Neural cell (in vitro differentiated cells): ENCODE measurements at regions not wholly inside any gene's neighbourhood (a gene's known extent, or its start where the extent isn't known, plus 50 kb on each side); places are given as distances from the start of the nearest gene placed in this dataset.

Experiments
- H2AFZ ChIP-seq: fragments of 200-600, 300-800 bp; sonication (generic), shearing (Covaris generic); 2 replicates; pipeline ENCODE4 v1.6.0; 2014; ENCODE audit warnings: low read depth, mild to moderate bottlenecking, antibody characterized with exemption, low read length, moderate library complexity
- H3F3A ChIP-seq: fragments of 200-600 bp; shearing (Covaris generic); 2 replicates; pipeline ENCODE4 v1.6.1; 2016; ENCODE audit warnings: mild to moderate bottlenecking, moderate library complexity, mixed read lengths, antibody characterized with exemption, low read length; ENCODE audit not compliant: insufficient read depth, poor library complexity, severe bottlenecking
- H3K27ac ChIP-seq: fragments of 200-600, 300-800 bp; sonication (generic), shearing (Covaris generic); 2 replicates; pipeline ENCODE4 v1.5.1; 2014; ENCODE audit warnings: mild to moderate bottlenecking, low read length, moderate library complexity
- H3K27me3 ChIP-seq: fragments of 300-800, 200-600 bp; sonication (generic), shearing (Covaris generic); 2 replicates; pipeline ENCODE4 v1.6.0; 2014; ENCODE audit warnings: mild to moderate bottlenecking, low read depth, low read length, moderate library complexity; ENCODE audit not compliant: insufficient read depth
- H3K36me3 ChIP-seq: fragments of 300-800, 200-600 bp; sonication (generic), shearing (Covaris generic); 2 replicates; pipeline ENCODE4 v1.5.1; 2014; ENCODE audit warnings: mild to moderate bottlenecking, antibody characterized with exemption, low read length, moderate library complexity; ENCODE audit not compliant: insufficient read depth
- H3K4me2 ChIP-seq: fragments of 300-800, 200-600 bp; sonication (generic), shearing (Covaris generic); 2 replicates; pipeline ENCODE4 v1.6.0; 2014; ENCODE audit warnings: mild to moderate bottlenecking, low read length
- H3K4me3 ChIP-seq: fragments of 300-800, 200-600 bp; sonication (generic), shearing (Covaris generic); 2 replicates; pipeline ENCODE4 v1.5.1; 2014; ENCODE audit warnings: mild to moderate bottlenecking, low read length, moderate library complexity
- H3K79me2 ChIP-seq: fragments of 200-600 bp; shearing (Covaris generic); replicated peaks from 2 replicates; pipeline ENCODE4 v1.6.0; 2014; ENCODE audit warnings: mild to moderate bottlenecking, low read length, moderate library complexity; ENCODE audit not compliant: insufficient read depth
- H3K9ac ChIP-seq: fragments of 300-800, 200-600 bp; sonication (generic), shearing (Covaris generic); 2 replicates; pipeline ENCODE4 v1.6.1; 2016; ENCODE audit warnings: mild to moderate bottlenecking, low read length, mixed read lengths
- H3K9me2 ChIP-seq: fragments of 200-600 bp; shearing (Covaris generic); 2 replicates; pipeline ENCODE4 v1.6.1; 2016; ENCODE audit warnings: mild to moderate bottlenecking, low read length, mixed read lengths; ENCODE audit not compliant: insufficient read depth
- H3K9me3 ChIP-seq: fragments of 200-600, 300-800 bp; sonication (generic), shearing (Covaris generic); 2 replicates; pipeline ENCODE4 v1.6.1; 2016; ENCODE audit warnings: mild to moderate bottlenecking, mixed run types, low read length, moderate library complexity, mixed read lengths
- H4K20me1 ChIP-seq: fragments of 200-600 bp; shearing (Covaris generic); 2 replicates; pipeline ENCODE4 v1.6.1; 2016; ENCODE audit warnings: mild to moderate bottlenecking, mixed run types; ENCODE audit not compliant: insufficient read depth
- CTCF ChIP-seq: fragments of 450-650 bp; IDR thresholded peaks from 2 replicates; pipeline ENCODE4 v1.5.1; 2014; ENCODE audit warnings: antibody characterized with exemption, mild to moderate bottlenecking, moderate library complexity; ENCODE audit not compliant: poor library complexity, severe bottlenecking
- EP300 ChIP-seq: fragments of 450-650 bp; conservative IDR thresholded peaks from 2 replicates; pipeline ENCODE4 v1.6.1; 2014; ENCODE audit warnings: antibody characterized with exemption, mild to moderate bottlenecking, moderate library complexity; ENCODE audit not compliant: poor library complexity, severe bottlenecking
- EZH2 ChIP-seq: fragments of 200-600, 300-800 bp; shearing (Covaris generic), sonication (generic); IDR thresholded peaks from 2 replicates; pipeline ENCODE4 v1.6.1; 2014; ENCODE audit warnings: antibody characterized with exemption, low read length, borderline replicate concordance, mild to moderate bottlenecking; ENCODE audit not compliant: insufficient read depth, poor library complexity, severe bottlenecking
- MXI1 ChIP-seq: fragments of 450-650 bp; conservative IDR thresholded peaks from 2 replicates; pipeline ENCODE4 v1.6.1; 2014; ENCODE audit warnings: antibody characterized with exemption, mild to moderate bottlenecking; ENCODE audit not compliant: poor library complexity, severe bottlenecking
- POLR2AphosphoS5 ChIP-seq: IDR thresholded peaks from 2 replicates; pipeline ENCODE4 v1.6.1; 2012
- RAD21 ChIP-seq: fragments of 450-650 bp; conservative IDR thresholded peaks from 2 replicates; pipeline ENCODE4 v1.6.1; 2014; ENCODE audit warnings: antibody characterized with exemption, mild to moderate bottlenecking, moderate library complexity
- REST ChIP-seq: IDR thresholded peaks from 2 replicates; pipeline ENCODE4 v1.6.1; 2012; ENCODE audit warnings: borderline replicate concordance
- SMC3 ChIP-seq: fragments of 450-650 bp; conservative IDR thresholded peaks from 2 replicates; pipeline ENCODE4 v1.6.1; 2014; ENCODE audit warnings: antibody characterized with exemption, mild to moderate bottlenecking, moderate library complexity; ENCODE audit not compliant: poor library complexity
- TAF1 ChIP-seq: IDR thresholded peaks from 2 replicates; pipeline ENCODE4 v1.6.1; 2012; ENCODE audit warnings: low read depth

GRCh38 chr4:18756671-18757070 is 735.1 kb upstream of the LCORL start:
- H3K9ac ChIP-seq = no peak overlapping the region
- no peaks in the 10 kb centered on the region for H3K9me3 ChIP-seq
- no peaks in the 10 kb centered on the region for H4K20me1 ChIP-seq
- no peak overlapping the region for H2AFZ ChIP-seq
- TF ChIP-seq SMC3 (no peak), MXI1 (no peak), RAD21 (no peak), EZH2 (no peak), POLR2AphosphoS5 (no peak), CTCF (no peak)
- H3K9me2 ChIP-seq = no peaks in the 10 kb centered on the region
- H3K4me3 ChIP-seq = no peak overlapping the region
- H3K27me3 ChIP-seq = no peaks in the 10 kb centered on the region
- no peak overlapping the region for H3K4me2 ChIP-seq
- H3F3A ChIP-seq = no peaks in the 10 kb centered on the region
- no peaks in the 10 kb centered on the region for H3K79me2 ChIP-seq
- no peaks in the 10 kb centered on the region for H3K36me3 ChIP-seq
- no peak overlapping the region for H3K27ac ChIP-seq

DNA sequence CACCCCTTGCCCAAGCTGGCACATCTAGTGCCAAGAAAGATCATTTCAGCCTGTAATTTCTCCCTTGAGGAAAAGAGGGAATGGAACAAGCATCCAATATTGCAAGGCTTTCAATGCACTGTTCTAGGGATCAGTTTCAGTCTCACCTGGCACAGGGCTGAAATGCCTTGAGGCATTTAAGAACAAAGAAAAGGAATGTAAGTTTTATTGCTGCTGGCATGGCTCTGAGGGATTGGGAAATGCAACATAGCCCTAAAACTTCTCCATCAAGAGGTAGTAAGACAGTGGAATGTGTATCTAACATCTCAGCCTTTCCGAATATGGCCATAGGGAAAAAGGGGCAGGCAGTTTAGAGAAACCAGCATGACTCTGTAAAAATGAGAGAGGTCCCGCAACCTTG is 732.6 kb upstream of the LCORL start:
- Histone ChIP-seq H2AFZ (no peak overlapping the region), H3F3A (no peaks in the 10 kb centered on the region), H3K79me2 (no peaks in the 10 kb centered on the region), H4K20me1 (no peaks in the 10 kb centered on the region), H3K27me3 (no peaks in the 10 kb centered on the region), H3K9me3 (no peaks in the 10 kb centered on the region), H3K4me3 (no peak overlapping the region), H3K36me3 (no peaks in the 10 kb centered on the region), H3K27ac (no peak overlapping the region), H3K9me2 (no peaks in the 10 kb centered on the region), H3K4me2 (no peak overlapping the region), H3K9ac (no peak overlapping the region)
- TF ChIP-seq CTCF = no peak
- TF ChIP-seq TAF1 = no peak
- TF ChIP-seq SMC3 = no peak

- Histone ChIP-seq H4K20me1 (no peaks in the 10 kb centered on the region), H3K4me3 (no peak overlapping the region), H3K9me2 (no peaks in the 10 kb centered on the region), H3K9me3 (no peaks in the 10 kb centered on the region), H3K4me2 (no peak overlapping the region), H3K36me3 (no peaks in the 10 kb centered on the region), H3F3A (no peaks in the 10 kb centered on the region), H3K27me3 (no peaks in the 10 kb centered on the region), H2AFZ (no peak overlapping the region), H3K9ac (no peak overlapping the region), H3K79me2 (no peaks in the 10 kb centered on the region), H3K27ac (no peak overlapping the region)
- TF ChIP-seq TAF1 = no peak
- TF ChIP-seq RAD21 = no peak
- TF ChIP-seq CTCF = no peak
- no peak for TF ChIP-seq SMC3
- no peak for TF ChIP-seq EP300
- TF ChIP-seq EZH2 = no peak
- no peak for TF ChIP-seq REST
- no peak for TF ChIP-seq MXI1
- TF ChIP-seq POLR2AphosphoS5 = no peak
Measured at GRCh38 chr4:18751083-18751482, 729.5 kb upstream of the LCORL start.
